T-helper 1 cell treated with Interleukin-12 subunit alpha and Interleukin-12 subunit beta and Interleukin-4 antibody, amounts not matched to agents 30 ng/mL and 1 ng/mL, for 36 hours (primary cell): ENCODE measurements at regions not wholly inside any gene's neighbourhood (a gene's known extent, or its start where the extent isn't known, plus 50 kb on each side); places are given as distances from the start of the nearest gene placed in this dataset.
"Not testable (repeated sequence)": the region's sequence is repeated elsewhere in the genome, so short reads cannot be mapped to it uniquely, and the experiment has no call there.

Experiments
- intact Hi-C: fragments of 100-400 bp; cut with micrococcal nuclease; formaldehyde crosslinking; loops from one replicate; pipeline ENCODE4 v1.15.1; 2024

- intact Hi-C loops: not testable (repeated sequence)
These were observed 335.2 kb upstream of the TNRC6C start for GRCh38 chr17:77623321-77623720.

GRCh38 chr17:77628035-77628434 lies 330.5 kb upstream of the TNRC6C start:
- intact Hi-C loops: no loop called here

GRCh38 chr17:77629284-77629683 lies 329.2 kb upstream of the TNRC6C start:
- intact Hi-C loops: not testable (repeated sequence)

- intact Hi-C loops: no loop called here
These were observed 327.2 kb upstream of the TNRC6C start for GRCh38 chr17:77631307-77631706.

GRCh38 chr17:77632619-77633018 lies 325.9 kb upstream of the TNRC6C start:
- intact Hi-C loops: no loop called here

- intact Hi-C loops: no loop called here
These were observed 323.8 kb upstream of the TNRC6C start for GRCh38 chr17:77634710-77635109.

GRCh38 chr17:77635176-77635575 lies 323.3 kb upstream of the TNRC6C start:
- intact Hi-C loops: no loop called here

- intact Hi-C loops: not testable (repeated sequence)
These were observed 322.7 kb upstream of the TNRC6C start for GRCh38 chr17:77635785-77636184.

- intact Hi-C loops: no loop called here
These were observed 321.4 kb upstream of the TNRC6C start for GRCh38 chr17:77636835-77637817.

GRCh38 chr17:77637818-77638575 lies 320.5 kb upstream of the TNRC6C start:
- intact Hi-C loops: no loop called here

GRCh38 chr17:77640252-77640651 lies 318.3 kb upstream of the TNRC6C start:
- intact Hi-C loops: no loop called here

- intact Hi-C loops: no loop called here
These were observed 317.4 kb upstream of the TNRC6C start for GRCh38 chr17:77640916-77641605.

- intact Hi-C loops: no loop called here
These were observed 316.8 kb upstream of the TNRC6C start for GRCh38 chr17:77641718-77642117.

GRCh38 chr17:77644181-77645071 lies 314.1 kb upstream of the TNRC6C start:
- intact Hi-C loops: loop anchor here (1.0 kb wide), 2 partner anchors 22 to 646 kb away; no protein-coding TSS in a partner anchor

GRCh38 chr17:77645072-77646045 lies 313.1 kb upstream of the TNRC6C start:
- intact Hi-C loops: loop anchor here (1.0 kb wide), 2 partner anchors 21 to 647 kb away; no protein-coding TSS in a partner anchor

- intact Hi-C loops: no loop called here
These were observed 312.5 kb upstream of the TNRC6C start for GRCh38 chr17:77646046-77646430.

- intact Hi-C loops: no loop called here
These were observed 311.0 kb upstream of the TNRC6C start for GRCh38 chr17:77647531-77647930.

GRCh38 chr17:77649717-77650211 lies 308.7 kb upstream of the TNRC6C start:
- intact Hi-C loops: no loop called here

GRCh38 chr17:77651988-77652387 lies 306.5 kb upstream of the TNRC6C start:
- intact Hi-C loops: no loop called here
